HCT116 (cell line): ENCODE measurements at regions not wholly inside any gene's neighbourhood (a gene's known extent, or its start where the extent isn't known, plus 50 kb on each side); places are given as distances from the start of the nearest gene placed in this dataset.

Source experiments
- ATAC-seq: fragments of 200-7000 bp; cut with Tn5 transposase; 2 replicates; pipeline ENCODE4 v1.9.1; 2020; ENCODE audit warnings: mild to moderate bottlenecking, moderate library complexity
- BruUV-seq: library from RNA; stranded (reverse); fragments of 400-500 nt; replicated peaks from 2 replicates; lab custom pipeline; 2021; lab: Mats Ljungman, UMichigan
- CTCF ChIA-PET: fragments of 300-600 bp; sonication (Branson Sonifier 250); formaldehyde crosslinking; loops from one replicate; lab custom pipeline; 2021; ENCODE audit warnings: antibody characterized with exemption; lab: Charles Lee
- POLR2A ChIA-PET: fragments of 300-600, 350-600 bp; sonication (Branson Sonifier 250); formaldehyde crosslinking; loops from one replicate; lab custom pipeline; 2021; ENCODE audit warnings: antibody characterized with exemption; lab: Charles Lee
- RAD21 ChIA-PET, 2 experiments: fragments of 300-600 bp; sonication (Branson Sonifier 250); formaldehyde crosslinking; loops; one replicate each; lab custom pipeline; 2023; ENCODE audit warnings: low total read pairs in 2 of 2; ENCODE audit not compliant: uncharacterized antibody in 2 of 2, unreplicated experiment in 2 of 2, low non-redundant PET in 1 of 2; lab: Charles Lee
- DNase-seq: peaks from one replicate; pipeline ENCODE4 v3.0.0-alpha.2; 2010; ENCODE audit warnings: low read depth, low spot score
- H2AFZ ChIP-seq: fragments of 200-600 bp; shearing (Covaris generic), sonication (generic); 2 replicates; pipeline ENCODE4 v1.6.1; 2017; ENCODE audit warnings: low read depth, mixed run types, mixed read lengths, antibody characterized with exemption, low read length; ENCODE audit not compliant: poor library complexity, severe bottlenecking
- H3K27ac ChIP-seq: 2 replicates; pipeline ENCODE4 v1.5.1; 2012; ENCODE audit warnings: low read depth, low read length
- H3K27me3 ChIP-seq: fragments of 200-600 bp; sonication (generic); 2 replicates; pipeline ENCODE4 v1.6.1; 2016; ENCODE audit warnings: mixed run types, low read length, mixed read lengths; ENCODE audit not compliant: insufficient read depth
- H3K36me3 ChIP-seq, 2 experiments: fragments of 200-500 bp in 1 of 2; fragments of 200-600 bp in 1 of 2; sonication (Bioruptor generic) in 1 of 2; sonication (generic) in 1 of 2; 2 replicates each; pipeline versions ENCODE4 v1.5.1 to v1.6.1; 2014 to 2016; ENCODE audit warnings: low read length in 2 of 2, inconsistent platforms in 1 of 2, mixed read lengths in 1 of 2, mixed run types in 1 of 2; ENCODE audit not compliant: insufficient read depth in 2 of 2, control insufficient read depth in 1 of 2
- H3K4me1 ChIP-seq, 2 experiments: fragments of 200-600 bp in 1 of 2; sonication (generic) in 1 of 2; 2 replicates each; pipeline versions ENCODE4 v1.5.1 to v1.6.1; 2012 to 2017; ENCODE audit warnings: low read length in 2 of 2, inconsistent platforms in 1 of 2, mild to moderate bottlenecking in 1 of 2, mixed read lengths in 1 of 2, mixed run types in 1 of 2, moderate library complexity in 1 of 2; ENCODE audit not compliant: insufficient read depth in 2 of 2, control insufficient read depth in 1 of 2
- H3K4me2 ChIP-seq: fragments of 200-600 bp; sonication (generic); 2 replicates; pipeline ENCODE4 v1.6.1; 2017; ENCODE audit warnings: mixed run types, low read length, mixed read lengths
- H3K4me3 ChIP-seq, 2 experiments: fragments of 200-600 bp in 1 of 2; sonication (generic) in 1 of 2; replicated peaks in 1 of 2; 2 replicates each; pipeline ENCODE4 v1.5.1; 2011 to 2016; ENCODE audit warnings: low read length in 2 of 2, control low read depth in 1 of 2, low read depth in 1 of 2, mild to moderate bottlenecking in 1 of 2, mixed read lengths in 1 of 2, mixed run types in 1 of 2
- H3K79me2 ChIP-seq: fragments of 200-600 bp; sonication (generic); 2 replicates; pipeline ENCODE4 v1.6.1; 2017; ENCODE audit warnings: mild to moderate bottlenecking, mixed run types, low read length, moderate library complexity, mixed read lengths; ENCODE audit not compliant: insufficient read depth
- H3K9ac ChIP-seq: fragments of 200-600 bp; sonication (generic); 2 replicates; pipeline ENCODE4 v1.6.1; 2016; ENCODE audit warnings: low read length, mixed read lengths
- H3K9me2 ChIP-seq: fragments of 200-600 bp; sonication (generic), shearing (Covaris generic); 2 replicates; pipeline ENCODE4 v1.6.1; 2017; ENCODE audit warnings: mixed run types, mild to moderate bottlenecking, moderate library complexity; ENCODE audit not compliant: insufficient read depth
- H3K9me3 ChIP-seq, 2 experiments: fragments of 200-500 bp in 1 of 2; fragments of 200-600 bp in 1 of 2; sonication (Bioruptor generic) in 1 of 2; sonication (generic) in 1 of 2; 2 replicates each; pipeline ENCODE4 v1.6.1; 2014 to 2017; ENCODE audit warnings: low read length in 2 of 2, mixed read lengths in 2 of 2, inconsistent platforms in 1 of 2, low read depth in 1 of 2, mild to moderate bottlenecking in 1 of 2, mixed run types in 1 of 2, moderate library complexity in 1 of 2; ENCODE audit not compliant: control insufficient read depth in 1 of 2, insufficient read depth in 1 of 2
- H4K20me1 ChIP-seq: fragments of 200-600 bp; sonication (generic), shearing (Covaris generic); 2 replicates; pipeline ENCODE4 v1.6.1; 2017; ENCODE audit warnings: mixed run types, mild to moderate bottlenecking, moderate library complexity; ENCODE audit not compliant: insufficient read depth
- CEBPB ChIP-seq: IDR thresholded peaks from 2 replicates; pipeline ENCODE4 v1.6.1; 2012; ENCODE audit warnings: low read depth
- ELF1 ChIP-seq: IDR thresholded peaks from 2 replicates; pipeline ENCODE4 v1.6.1; 2012; ENCODE audit warnings: low read depth, borderline replicate concordance
- EZH2 ChIP-seq: fragments of 200-600 bp; sonication (generic); IDR thresholded peaks from 2 replicates; pipeline ENCODE4 v1.6.1; 2017; ENCODE audit warnings: antibody characterized with exemption, mixed run types
- FOSL1 ChIP-seq: IDR thresholded peaks from 2 replicates; pipeline ENCODE4 v1.6.1; 2012; ENCODE audit warnings: low read depth
- JUND ChIP-seq: IDR thresholded peaks from 2 replicates; pipeline ENCODE4 v1.6.1; 2012
- RAD21 ChIP-seq: IDR thresholded peaks from 2 replicates; pipeline ENCODE4 v1.6.1; 2012; ENCODE audit warnings: low read depth, mild to moderate bottlenecking
- REST ChIP-seq: IDR thresholded peaks from 2 replicates; pipeline ENCODE4 v1.6.1; 2012; ENCODE audit warnings: low read depth
- SIN3A ChIP-seq: IDR thresholded peaks from 2 replicates; pipeline ENCODE4 v1.6.1; 2012; ENCODE audit warnings: low read depth
- SP1 ChIP-seq: IDR thresholded peaks from 2 replicates; pipeline ENCODE4 v1.6.1; 2012; ENCODE audit warnings: low read depth
- TCF7L2 ChIP-seq: IDR thresholded peaks from 2 replicates; pipeline ENCODE4 v1.7.0; 2011; ENCODE audit warnings: borderline replicate concordance, inconsistent platforms; ENCODE audit not compliant: insufficient read depth, insufficient read length; ENCODE audit errors: extremely low read depth
- YY1 ChIP-seq: IDR thresholded peaks from 2 replicates; pipeline ENCODE4 v1.6.1; 2011; ENCODE audit warnings: low read length, low read depth, moderate library complexity, mild to moderate bottlenecking; ENCODE audit not compliant: insufficient replicate concordance; ENCODE audit errors: extremely low read depth
- ZFX ChIP-seq: fragments of 450-650 bp; IDR thresholded peaks from 2 replicates; pipeline ENCODE4 v1.6.1; 2017
- intact Hi-C: fragments of 100-400 bp; cut with micrococcal nuclease; formaldehyde crosslinking; loops from 2 replicates; pipeline ENCODE4 v1.10.0; 2022
- TF ChIP-seq, protein P1 (sequence below): IDR thresholded peaks from 2 replicates; pipeline ENCODE4 v1.6.1; 2011; ENCODE audit warnings: mild to moderate bottlenecking, low read length, moderate library complexity; ENCODE audit not compliant: insufficient replicate concordance; ENCODE audit errors: extremely low read depth
- TF ChIP-seq, protein P2 (sequence below): IDR thresholded peaks from 2 replicates; pipeline ENCODE4 v1.6.1; 2012

DNA sequence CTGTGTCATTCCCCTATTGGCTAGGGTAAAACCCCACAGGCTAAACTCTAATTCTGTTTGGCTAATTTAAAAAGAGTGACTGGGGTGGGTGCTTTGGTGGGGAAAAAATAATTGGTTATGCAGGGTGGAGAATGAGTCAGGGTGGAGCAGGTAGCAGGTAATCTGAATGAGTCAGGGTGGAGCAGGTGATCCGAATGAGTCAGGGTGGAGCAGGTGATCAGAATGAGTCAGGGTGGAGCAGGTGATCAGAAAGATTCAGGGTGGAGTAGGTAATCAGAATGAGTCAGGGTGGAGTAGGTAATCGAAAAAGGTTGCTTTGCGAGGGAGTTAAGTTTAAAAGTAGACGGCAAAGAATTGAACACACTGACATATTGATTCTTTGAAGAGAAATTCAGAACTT is 1218.8 kb upstream of the ATXN8OS start:
- no peaks in the 10 kb centered on the region for H3K79me2 ChIP-seq
- H3K27ac ChIP-seq: no peak overlapping the region
- POLR2A ChIA-PET: no interaction called here
- peak; percentile 10 for DNase-seq
- H3K4me2 ChIP-seq: no peak overlapping the region
- H2AFZ ChIP-seq: no peak overlapping the region
- no peak overlapping the region for H3K4me3 ChIP-seq
- no peaks in the 10 kb centered on the region for H3K9me2 ChIP-seq
- ATAC-seq: no peak
- TF ChIP-seq EZH2 (no peak), RAD21 (no peak), SP1 (no peak), ZFX (no peak), TCF7L2 (no peak), JUND (no peak), FOSL1 (0 out of 2 replicates have a peak, but pooled peaks have one; percentile 45)
- TF ChIP-seq, protein P1, sequence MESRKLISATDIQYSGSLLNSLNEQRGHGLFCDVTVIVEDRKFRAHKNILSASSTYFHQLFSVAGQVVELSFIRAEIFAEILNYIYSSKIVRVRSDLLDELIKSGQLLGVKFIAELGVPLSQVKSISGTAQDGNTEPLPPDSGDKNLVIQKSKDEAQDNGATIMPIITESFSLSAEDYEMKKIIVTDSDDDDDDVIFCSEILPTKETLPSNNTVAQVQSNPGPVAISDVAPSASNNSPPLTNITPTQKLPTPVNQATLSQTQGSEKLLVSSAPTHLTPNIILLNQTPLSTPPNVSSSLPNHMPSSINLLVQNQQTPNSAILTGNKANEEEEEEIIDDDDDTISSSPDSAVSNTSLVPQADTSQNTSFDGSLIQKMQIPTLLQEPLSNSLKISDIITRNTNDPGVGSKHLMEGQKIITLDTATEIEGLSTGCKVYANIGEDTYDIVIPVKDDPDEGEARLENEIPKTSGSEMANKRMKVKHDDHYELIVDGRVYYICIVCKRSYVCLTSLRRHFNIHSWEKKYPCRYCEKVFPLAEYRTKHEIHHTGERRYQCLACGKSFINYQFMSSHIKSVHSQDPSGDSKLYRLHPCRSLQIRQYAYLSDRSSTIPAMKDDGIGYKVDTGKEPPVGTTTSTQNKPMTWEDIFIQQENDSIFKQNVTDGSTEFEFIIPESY: no peak
- no peaks in the 10 kb centered on the region for H3K9me3 ChIP-seq
- no peak overlapping the region for H3K9ac ChIP-seq
- CTCF ChIA-PET: no interaction called here
- H3K36me3 ChIP-seq: no peaks in the 10 kb centered on the region
- BruUV-seq: no TSS peak
- RAD21 ChIA-PET: no interaction called here
- H4K20me1 ChIP-seq: no peaks in the 10 kb centered on the region
- no peaks in the 10 kb centered on the region for H3K27me3 ChIP-seq
- H3K4me1 ChIP-seq: peaks cover 0 to 4% of the 10 kb centered on the region in 2 experiments; a peak in 1 of 4 replicates
- intact Hi-C loops: no loop called here

GRCh38 chr13:68872338-68872737 is 1235.3 kb upstream of the ATXN8OS start:
- DNase-seq: no peak
- intact Hi-C loops: no loop called here
- TF ChIP-seq REST: no peak
- TF ChIP-seq RAD21: no peak
- no peak for TF ChIP-seq ELF1
- TF ChIP-seq SIN3A: no peak
- TF ChIP-seq YY1: no peak
- TF ChIP-seq, protein P1: no peak
- TF ChIP-seq CEBPB: no peak
- TF ChIP-seq, protein P2, sequence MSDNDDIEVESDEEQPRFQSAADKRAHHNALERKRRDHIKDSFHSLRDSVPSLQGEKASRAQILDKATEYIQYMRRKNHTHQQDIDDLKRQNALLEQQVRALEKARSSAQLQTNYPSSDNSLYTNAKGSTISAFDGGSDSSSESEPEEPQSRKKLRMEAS: no peak

More at GRCh38 chr13:68872338-68872737, 1235.3 kb upstream of the ATXN8OS start:
- ChIA-PET CTCF (no interaction called here), POLR2A (no interaction called here), RAD21 (no interaction called here)
- no peak overlapping the region for H3K4me2 ChIP-seq
- H3K79me2 ChIP-seq: no peaks in the 10 kb centered on the region
- no peak overlapping the region for H3K9ac ChIP-seq
- ATAC-seq: no peak
- peaks cover 0 to 5% of the 10 kb centered on the region in 2 experiments; a peak in 1 of 4 replicates for H3K9me3 ChIP-seq
- no peaks in the 10 kb centered on the region for H3K4me1 ChIP-seq
- no peak overlapping the region for H3K27ac ChIP-seq
- no peaks in the 10 kb centered on the region; the same call in 1 of the 2 replicates for H4K20me1 ChIP-seq
- H3K36me3 ChIP-seq: no peaks in the 10 kb centered on the region
- H3K27me3 ChIP-seq: no peaks in the 10 kb centered on the region
- BruUV-seq: no TSS peak
- no peak overlapping the region for H2AFZ ChIP-seq
- no peaks in the 10 kb centered on the region for H3K9me2 ChIP-seq
- H3K4me3 ChIP-seq: no peak overlapping the region
